ENCODE measurements at regions not wholly inside any gene's neighbourhood (a gene's known extent, or its start where the extent isn't known, plus 50 kb on each side); places are given as distances from the start of the nearest gene placed in this dataset.
"Not testable (repeated sequence)": the region's sequence is repeated elsewhere in the genome, so short reads cannot be mapped to it uniquely, and the experiment has no call there.

DNA sequence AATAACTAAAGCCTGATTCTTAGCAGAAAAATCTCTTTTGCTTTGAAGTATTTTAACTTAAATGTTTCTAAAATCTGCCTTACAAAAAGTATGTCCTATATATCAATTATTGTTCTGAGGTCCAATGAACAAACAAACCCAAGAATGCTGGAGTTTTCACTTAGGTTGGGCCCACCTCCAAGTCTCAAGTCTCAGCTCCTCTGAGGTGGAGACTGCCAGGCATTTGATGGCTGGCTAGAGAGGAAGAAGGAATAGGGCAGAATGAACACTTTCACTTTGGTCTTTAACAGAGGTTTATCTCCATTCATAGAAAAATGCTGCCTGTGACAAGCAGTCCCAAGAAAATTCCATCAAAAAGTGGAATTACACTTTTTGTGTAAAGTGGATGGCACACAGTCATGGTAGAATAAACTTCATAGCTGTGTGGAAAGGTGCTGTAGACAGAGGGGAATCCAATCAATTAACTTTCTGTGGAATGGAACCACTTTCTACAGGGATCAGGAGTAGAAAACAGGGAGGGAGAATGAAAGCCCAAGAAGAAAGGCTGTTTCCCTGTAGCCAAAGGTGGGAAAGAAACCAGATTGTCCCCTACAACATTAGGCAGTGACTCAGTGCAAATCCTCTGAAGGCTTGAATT is 349.4 kb upstream of the RUNX1 start:
- DNase-seq (ENCODE audit: low read depth), result no peak

GRCh38 chr21:35397781-35398180 is 348.7 kb upstream of the RUNX1 start:
- DNase-seq (ENCODE audit: low read depth), result no peak

DNA sequence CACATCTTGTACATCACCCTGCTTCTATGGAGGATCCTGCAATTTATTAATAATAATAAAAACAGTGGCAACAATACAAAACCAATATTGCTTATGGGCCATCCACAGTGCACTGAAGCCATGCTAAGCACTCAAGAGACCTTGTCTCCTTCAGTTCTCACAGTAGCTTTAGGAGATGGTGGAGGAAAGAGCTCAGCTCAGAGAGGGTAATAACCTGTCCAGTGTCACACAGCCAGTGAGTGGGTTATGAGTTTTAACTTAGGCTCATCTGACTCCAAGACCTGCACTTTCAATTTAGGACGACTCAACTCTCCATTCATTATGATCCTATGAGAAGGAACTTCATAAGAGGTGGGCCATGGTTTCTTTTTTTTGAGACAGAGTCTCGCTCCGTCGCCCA is 347.6 kb upstream of the RUNX1 start:
- no peak for DNase-seq (ENCODE audit: low read depth)

- peak; percentile 67 for DNase-seq (ENCODE audit: low read depth)
Observed at GRCh38 chr21:35395728-35396127, 346.6 kb upstream of the RUNX1 start.

DNA sequence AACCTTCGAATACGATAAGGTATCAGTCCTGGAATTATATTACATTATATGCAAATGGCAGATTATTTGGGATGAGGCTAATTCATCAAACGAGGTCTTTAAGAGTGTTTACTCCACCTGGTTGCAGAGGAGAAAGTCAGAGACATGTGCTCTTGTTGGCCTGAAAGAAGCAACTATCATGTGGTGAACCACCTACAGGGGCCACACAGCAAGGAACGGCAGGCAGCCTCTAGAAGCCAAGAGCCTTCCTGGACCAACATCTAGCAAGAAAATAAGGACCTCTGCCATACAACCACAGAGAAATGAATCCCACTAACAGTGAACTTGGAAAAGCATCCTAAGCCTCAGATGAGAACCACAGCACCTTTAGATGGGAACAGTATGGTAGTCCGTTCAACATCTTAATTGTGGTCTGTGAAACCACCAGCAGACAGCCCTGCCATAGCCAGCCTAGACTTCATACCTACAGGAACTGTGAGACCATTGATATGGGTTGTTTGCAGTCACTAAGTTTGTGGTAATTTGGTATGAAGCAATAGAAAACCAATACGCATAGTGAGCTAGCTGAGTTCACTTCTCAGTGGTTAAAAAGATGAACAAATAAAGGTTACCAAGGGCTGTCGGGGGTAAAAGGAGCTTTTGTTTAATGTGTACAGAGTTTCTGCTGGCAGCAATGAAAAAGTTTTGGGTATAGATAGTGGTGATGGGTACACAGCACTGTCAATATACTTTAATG is 345.7 kb upstream of the RUNX1 start:
- no peak for DNase-seq (ENCODE audit: low read depth)

GRCh38 chr21:35394049-35394448 is 344.9 kb upstream of the RUNX1 start:
- no peak for DNase-seq (ENCODE audit: low read depth)

GRCh38 chr21:35390013-35390776 is 341.1 kb upstream of the RUNX1 start:
- peak; percentile 20 for DNase-seq (ENCODE audit: low read depth)

DNA sequence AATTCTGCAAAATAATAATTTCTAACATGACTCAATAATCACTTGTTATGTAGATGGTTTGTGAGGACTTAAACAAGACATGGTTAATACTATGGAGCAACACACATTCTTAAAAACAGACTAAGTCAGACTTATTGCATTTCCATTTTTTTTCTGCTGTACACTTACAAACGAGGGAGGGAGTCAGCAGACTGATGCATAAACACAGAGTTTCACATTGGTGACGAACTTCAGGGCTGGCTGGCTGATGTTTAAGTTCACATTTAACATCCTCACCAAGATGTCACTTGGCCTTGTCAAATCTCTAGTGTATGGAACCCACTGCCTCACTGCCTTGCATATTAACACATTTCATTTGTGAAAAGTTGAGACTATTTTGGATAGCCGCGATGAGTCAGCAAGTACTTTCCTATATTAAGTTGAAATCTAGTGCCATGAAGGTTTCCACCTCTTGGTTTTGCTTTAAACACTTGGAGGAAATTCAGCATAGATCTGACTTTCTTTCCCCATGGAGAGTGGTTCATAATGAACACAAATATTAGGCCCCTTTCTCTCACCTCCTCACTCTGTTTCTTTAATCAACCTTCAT is 337.5 kb upstream of the RUNX1 start:
- DNase-seq (ENCODE audit: low read depth), result no peak

DNA sequence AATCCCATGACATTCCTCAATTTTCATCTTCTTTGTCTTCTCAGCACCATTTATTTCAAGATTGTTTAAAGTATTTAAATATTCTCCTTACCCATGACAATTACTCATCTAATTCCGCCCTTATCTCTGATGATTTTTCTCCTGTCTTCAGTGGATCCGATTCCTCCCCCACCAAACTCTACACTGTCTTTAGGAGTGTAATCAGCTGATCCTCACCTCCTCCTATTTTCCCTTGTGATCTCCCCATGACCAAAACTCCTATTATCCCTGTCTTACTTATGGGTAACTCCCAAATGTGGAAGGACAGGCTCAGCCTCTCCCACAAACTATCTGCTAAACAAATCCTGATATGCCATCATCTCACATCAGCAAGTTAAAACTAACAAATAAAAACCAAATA is 335.3 kb upstream of the RUNX1 start:
- DNase-seq (ENCODE audit: low read depth), result no peak

GRCh38 chr21:35382696-35383095 is 333.6 kb upstream of the RUNX1 start:
- DNase-seq (ENCODE audit: low read depth), result no peak

GRCh38 chr21:35381743-35382310 is 332.7 kb upstream of the RUNX1 start:
- DNase-seq (ENCODE audit: low read depth), result no peak

GRCh38 chr21:35380304-35380703 is 331.2 kb upstream of the RUNX1 start:
- not testable (repeated sequence) for DNase-seq (ENCODE audit: low read depth)

GRCh38 chr21:35378881-35379280 is 329.8 kb upstream of the RUNX1 start:
- no peak for DNase-seq (ENCODE audit: low read depth)

DNA sequence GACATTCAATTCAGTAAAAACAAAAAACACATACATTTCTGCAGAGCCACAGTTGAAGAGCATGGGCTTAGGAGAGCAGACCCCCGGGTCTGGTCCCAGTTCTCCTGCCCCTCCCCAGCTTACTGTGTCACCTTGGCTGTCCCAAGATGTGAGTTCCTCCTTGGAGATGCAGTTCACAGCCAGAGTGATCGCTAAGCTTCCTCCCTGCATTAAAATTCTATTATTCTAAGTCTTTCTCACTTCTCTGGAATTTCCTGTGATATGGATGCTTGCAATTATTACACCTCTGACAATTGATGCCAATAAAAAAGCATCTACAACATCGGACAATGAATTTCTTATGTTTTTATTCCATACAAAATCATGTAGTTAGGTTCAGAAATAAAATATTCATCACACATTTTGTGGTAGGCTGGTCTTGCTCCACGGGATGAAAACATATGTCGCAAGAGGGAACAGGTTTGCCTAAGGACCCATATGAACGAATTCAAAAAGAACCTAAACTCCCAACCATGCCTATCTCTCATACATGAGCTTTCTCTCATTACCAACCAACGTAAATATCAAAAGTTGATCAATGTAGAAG is 328.5 kb upstream of the RUNX1 start:
- DNase-seq (ENCODE audit: low read depth), result peak; percentile 56

DNA sequence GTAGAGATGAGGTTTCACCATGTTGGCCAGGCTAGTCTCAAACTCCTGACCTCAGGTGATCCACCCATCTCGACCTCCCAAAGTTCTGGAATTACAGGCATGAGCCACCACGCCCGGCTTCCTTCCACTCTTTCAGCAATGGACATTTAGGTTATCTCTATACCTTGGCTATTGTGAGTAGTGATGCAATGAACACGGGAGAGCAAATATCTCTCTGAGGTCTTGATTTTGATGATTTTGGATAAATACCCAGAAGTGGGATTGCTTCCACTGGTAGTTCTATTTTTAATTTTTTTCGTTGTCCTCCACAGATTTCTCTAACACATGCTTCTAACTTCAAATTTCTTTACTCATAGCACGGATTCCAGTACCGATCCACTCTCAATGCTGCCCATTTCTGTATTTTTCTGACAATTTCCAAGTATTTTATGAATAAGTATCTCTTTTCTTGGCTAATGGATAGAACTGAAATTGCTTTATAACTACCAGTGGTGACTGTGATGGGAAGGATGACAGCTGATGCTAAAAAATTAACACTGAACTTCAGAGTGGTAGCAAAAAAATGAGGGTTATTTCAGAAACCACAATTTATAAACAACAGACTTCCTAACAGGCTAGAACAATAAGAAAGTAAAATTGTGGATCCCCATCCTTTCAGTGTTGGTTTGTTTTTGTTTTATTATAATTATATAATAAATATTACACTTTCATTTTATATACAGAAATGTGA is 327.5 kb upstream of the RUNX1 start:
- peak; percentile 39 for DNase-seq (ENCODE audit: low read depth)

DNA sequence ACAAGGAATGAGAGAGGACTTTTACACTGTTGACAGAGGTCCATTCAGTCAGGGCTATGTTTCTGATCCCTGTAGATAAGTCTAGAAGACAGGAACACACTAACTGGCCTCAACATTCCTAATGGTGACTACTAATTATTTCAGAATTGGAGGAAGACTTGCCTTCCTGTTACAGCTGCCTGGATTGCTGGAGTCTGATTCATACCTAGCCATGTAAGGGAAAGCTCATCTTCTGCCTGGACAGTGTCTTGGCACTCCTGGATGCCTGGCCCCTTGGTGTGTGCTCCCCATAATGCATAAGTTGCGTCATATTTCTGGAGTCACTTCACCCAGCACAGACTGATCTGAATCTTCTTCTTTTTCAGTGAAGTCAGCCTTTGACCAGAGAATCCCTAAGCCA is 326.0 kb upstream of the RUNX1 start:
- peak; percentile 92 for DNase-seq (ENCODE audit: low read depth)

GRCh38 chr21:35373998-35374397 is 324.9 kb upstream of the RUNX1 start:
- DNase-seq (ENCODE audit: low read depth), result no peak

GRCh38 chr21:35372201-35372600 is 323.1 kb upstream of the RUNX1 start:
- no peak for DNase-seq (ENCODE audit: low read depth)

DNA sequence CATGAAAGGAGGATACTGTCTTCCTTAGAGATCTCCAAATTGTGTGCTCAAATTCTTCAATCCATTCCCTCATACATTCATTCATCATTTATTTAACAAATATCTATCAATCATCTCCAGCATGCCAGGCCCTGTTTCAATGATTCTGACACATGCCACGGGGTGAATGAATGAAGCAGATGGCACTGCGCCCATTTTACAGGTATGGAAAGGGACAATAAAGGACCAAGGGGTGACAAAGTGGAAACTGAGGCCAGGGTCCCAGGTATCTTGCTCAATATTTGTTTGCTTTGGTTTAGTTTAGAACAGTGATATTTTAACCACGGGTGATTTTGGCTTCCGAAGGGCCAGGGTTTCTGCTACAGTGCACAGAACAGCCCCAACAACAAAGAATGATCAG is 321.6 kb upstream of the RUNX1 start:
- no peak for DNase-seq (ENCODE audit: low read depth)

GRCh38 chr21:35370071-35370470 is 321.0 kb upstream of the RUNX1 start:
- DNase-seq (ENCODE audit: low read depth), result no peak

GRCh38 chr21:35368326-35368725 is 319.2 kb upstream of the RUNX1 start:
- DNase-seq (ENCODE audit: low read depth), result no peak

Data from ELR (cell line).